Tibial nerve (tissue), 4 donors: ENCODE measurements at regions not wholly inside any gene's neighbourhood (a gene's known extent, or its start where the extent isn't known, plus 50 kb on each side); places are given as distances from the start of the nearest gene placed in this dataset.
"Not testable (repeated sequence)": the region's sequence is repeated elsewhere in the genome, so short reads cannot be mapped to it uniquely, and the experiment has no call there.

Source experiments
- DNase-seq, 2 donors: peaks; one replicate each; pipeline ENCODE4 v3.0.0-alpha.2; 2019; ENCODE audit warnings: low spot score in 2 of 2
- H3K27ac ChIP-seq, 4 donors: fragments of 200-600 bp; sonication (generic) in 3 of 4; one replicate each; pipeline ENCODE4 v1.5.1; 2017 to 2019; ENCODE audit warnings: mild to moderate bottlenecking in 1 of 4
- H3K27me3 ChIP-seq, 2 donors: fragments of 200-600 bp; sonication (generic) in 1 of 2; one replicate each; pipeline versions ENCODE4 v1.5.1 to v1.6.0; 2017 to 2019
- H3K36me3 ChIP-seq, 3 donors: fragments of 200-600 bp; sonication (generic); one replicate each; pipeline ENCODE4 v1.5.1; 2018 to 2019
- H3K4me1 ChIP-seq, 4 donors: fragments of 200-600 bp; sonication (generic) in 3 of 4; one replicate each; pipeline ENCODE4 v1.5.1; 2017 to 2019
- H3K4me3 ChIP-seq, 4 donors: fragments of 200-600 bp; sonication (generic) in 3 of 4; one replicate each; pipeline ENCODE4 v1.5.1; 2017 to 2019; ENCODE audit warnings: mild to moderate bottlenecking in 1 of 4, moderate library complexity in 1 of 4
- H3K9me3 ChIP-seq, 4 donors: fragments of 200-600 bp; sonication (generic) in 3 of 4; one replicate each; pipeline ENCODE4 v1.5.1; 2017 to 2019
- EP300 ChIP-seq, 2 donors: sonication (generic); formaldehyde crosslinking; IDR thresholded peaks; one replicate each; pipeline ENCODE4 v1.6.1; 2017; ENCODE audit warnings: antibody characterized with exemption in 2 of 2, mild to moderate bottlenecking in 1 of 2
- POLR2A ChIP-seq, 2 donors: fragments of 450-650 bp; IDR thresholded peaks; one replicate each; pipeline ENCODE4 v1.6.1; 2017; ENCODE audit warnings: antibody characterized with exemption in 2 of 2, mild to moderate bottlenecking in 2 of 2, moderate library complexity in 2 of 2
- WGBS, 2 donors: methylation state at CpG; one replicate each; pipeline ENCODE4 v1.1.5; 2018; 5-methylcytosine and 5-hydroxymethylcytosine counted together
- TF ChIP-seq, protein P1 (sequence below), 5 experiments: fragments of 200-600 bp in 3 of 5; fragments of 450-650 bp in 2 of 5; sonication (generic) in 3 of 5; IDR thresholded peaks; one replicate each; pipeline ENCODE4 v1.5.1; 2016 to 2019; ENCODE audit warnings: antibody characterized with exemption in 5 of 5, mild to moderate bottlenecking in 3 of 5, moderate library complexity in 2 of 5

DNA sequence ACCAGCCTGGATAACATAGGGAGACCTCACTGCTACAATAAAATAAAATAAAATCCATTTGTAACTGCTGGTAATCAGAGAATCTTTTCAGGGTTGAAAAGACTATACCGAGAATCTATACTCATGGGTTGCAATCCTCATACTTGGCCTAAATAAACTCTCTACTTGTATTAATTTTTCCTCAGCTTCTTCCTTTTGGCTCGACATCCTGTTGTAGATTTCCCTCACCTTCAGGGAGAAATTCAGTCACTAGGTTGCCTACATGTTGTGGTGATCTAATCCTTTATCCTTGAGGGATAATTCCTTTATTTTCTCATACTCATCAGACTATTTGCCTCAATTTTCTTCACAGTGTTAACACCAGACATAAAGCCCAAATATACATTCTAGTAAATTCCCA, 1093.4 kb downstream of the SORCS3 start:
- H3K36me3 ChIP-seq: no peaks in the 10 kb centered on the region
- no peak overlapping the region for H3K4me3 ChIP-seq
- peaks cover 0 to 6% (median 0%) of the 10 kb centered on the region in 4 donors for H3K9me3 ChIP-seq
- WGBS, 2 donors: 52 to 60% methylated on average over 2 of the region's 2 CpGs
- H3K27me3 ChIP-seq: no peaks in the 10 kb centered on the region
- TF ChIP-seq, protein P1, sequence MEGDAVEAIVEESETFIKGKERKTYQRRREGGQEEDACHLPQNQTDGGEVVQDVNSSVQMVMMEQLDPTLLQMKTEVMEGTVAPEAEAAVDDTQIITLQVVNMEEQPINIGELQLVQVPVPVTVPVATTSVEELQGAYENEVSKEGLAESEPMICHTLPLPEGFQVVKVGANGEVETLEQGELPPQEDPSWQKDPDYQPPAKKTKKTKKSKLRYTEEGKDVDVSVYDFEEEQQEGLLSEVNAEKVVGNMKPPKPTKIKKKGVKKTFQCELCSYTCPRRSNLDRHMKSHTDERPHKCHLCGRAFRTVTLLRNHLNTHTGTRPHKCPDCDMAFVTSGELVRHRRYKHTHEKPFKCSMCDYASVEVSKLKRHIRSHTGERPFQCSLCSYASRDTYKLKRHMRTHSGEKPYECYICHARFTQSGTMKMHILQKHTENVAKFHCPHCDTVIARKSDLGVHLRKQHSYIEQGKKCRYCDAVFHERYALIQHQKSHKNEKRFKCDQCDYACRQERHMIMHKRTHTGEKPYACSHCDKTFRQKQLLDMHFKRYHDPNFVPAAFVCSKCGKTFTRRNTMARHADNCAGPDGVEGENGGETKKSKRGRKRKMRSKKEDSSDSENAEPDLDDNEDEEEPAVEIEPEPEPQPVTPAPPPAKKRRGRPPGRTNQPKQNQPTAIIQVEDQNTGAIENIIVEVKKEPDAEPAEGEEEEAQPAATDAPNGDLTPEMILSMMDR (IDR thresholded peaks at IDR 0.05): no peak
- TF ChIP-seq POLR2A (IDR thresholded peaks at IDR 0.05): no peak
- TF ChIP-seq EP300 (IDR thresholded peaks at IDR 0.05): no peak
- H3K27ac ChIP-seq: no peak overlapping the region
- no peaks in the 10 kb centered on the region for H3K4me1 ChIP-seq
- no peak for DNase-seq

DNA sequence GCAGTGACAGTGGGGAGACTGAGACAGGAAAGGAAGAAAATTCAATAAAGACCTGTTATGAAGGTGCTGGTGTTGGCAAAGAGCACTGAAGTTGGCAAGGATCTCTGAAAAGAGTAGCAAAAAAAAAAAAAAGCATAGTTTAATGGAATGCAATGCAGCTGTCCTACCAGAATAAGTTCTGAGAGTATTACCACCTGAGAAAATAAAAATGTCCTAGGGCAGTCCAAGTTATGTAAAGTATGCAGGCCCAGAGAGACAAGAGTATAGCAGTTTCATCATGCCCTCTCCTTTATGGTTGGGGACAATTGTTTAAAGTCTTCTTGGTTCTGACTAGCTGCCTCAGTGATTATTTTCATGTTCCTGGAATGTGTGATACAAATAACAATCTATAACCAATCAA, 1092.8 kb downstream of the SORCS3 start:
- Histone ChIP-seq H3K36me3 (no peaks in the 10 kb centered on the region), H3K27me3 (no peaks in the 10 kb centered on the region), H3K27ac (no peak overlapping the region), H3K4me1 (no peaks in the 10 kb centered on the region), H3K9me3 (peaks cover 0 to 6% (median 0%) of the 10 kb centered on the region in 4 donors), H3K4me3 (no peak overlapping the region)
- TF ChIP-seq POLR2A (IDR thresholded peaks at IDR 0.05): no peak
- TF ChIP-seq, protein P1 (IDR thresholded peaks at IDR 0.05): no peak
- no peak for TF ChIP-seq EP300 (IDR thresholded peaks at IDR 0.05)
- no peak for DNase-seq

DNA sequence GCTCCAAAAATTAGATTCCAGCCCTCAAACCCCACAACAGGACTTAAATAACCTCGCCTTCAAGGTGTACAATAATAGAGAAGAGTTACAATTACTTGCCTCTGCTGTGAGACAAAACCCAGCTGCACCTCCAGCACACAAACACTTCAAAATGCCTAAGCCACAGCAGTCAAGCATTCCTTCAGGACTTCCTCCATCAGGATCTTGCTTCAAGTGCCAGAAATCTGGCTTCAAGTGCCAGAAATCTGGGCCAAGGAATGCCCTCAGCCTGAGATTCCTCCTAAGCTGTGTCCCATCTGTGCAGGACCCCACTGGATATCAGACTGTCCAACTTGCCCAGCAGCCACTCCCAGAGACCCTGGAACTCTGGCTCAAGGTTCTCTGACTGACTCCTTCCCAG, 1088.3 kb downstream of the SORCS3 start:
- no peak overlapping the region for H3K27ac ChIP-seq
- H3K36me3 ChIP-seq: no peaks in the 10 kb centered on the region
- no peaks in the 10 kb centered on the region for H3K9me3 ChIP-seq
- no peaks in the 10 kb centered on the region for H3K4me1 ChIP-seq
- no peaks in the 10 kb centered on the region for H3K27me3 ChIP-seq
- no peak overlapping the region for H3K4me3 ChIP-seq
- WGBS, 2 donors: 56 to 63% methylated on average over 1 of the region's 1 CpG
- no peak for DNase-seq
- TF ChIP-seq POLR2A (IDR thresholded peaks at IDR 0.05) (no peak), EP300 (IDR thresholded peaks at IDR 0.05) (no peak)
- TF ChIP-seq, protein P1 (IDR thresholded peaks at IDR 0.05): no peak

DNA sequence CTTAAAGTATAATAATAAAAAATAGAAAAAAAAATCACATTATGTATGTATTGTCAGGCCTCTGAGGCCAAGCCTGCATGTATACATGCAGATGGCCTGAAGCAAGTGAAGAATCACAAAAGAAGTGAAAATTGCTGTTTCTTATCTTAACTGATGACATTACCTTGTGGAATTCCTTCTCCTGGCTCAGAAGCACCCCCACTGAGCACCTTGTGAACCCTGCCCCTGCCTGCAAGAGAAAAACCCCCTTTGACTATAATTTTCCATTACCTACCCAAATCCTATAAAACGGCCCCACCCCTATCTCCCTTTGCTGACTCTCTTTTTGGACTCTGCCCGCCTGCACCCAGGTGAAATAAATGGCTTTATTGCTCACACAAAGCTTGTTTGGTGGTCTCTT, 1086.5 kb downstream of the SORCS3 start:
- not testable (repeated sequence) for H3K4me3 ChIP-seq, H3K27me3 ChIP-seq, H3K9me3 ChIP-seq, H3K27ac ChIP-seq, DNase-seq, H3K4me1 ChIP-seq, H3K36me3 ChIP-seq
- 57 to 69% methylated on average over 2 of the region's 2 CpGs for WGBS, 2 donors

DNA sequence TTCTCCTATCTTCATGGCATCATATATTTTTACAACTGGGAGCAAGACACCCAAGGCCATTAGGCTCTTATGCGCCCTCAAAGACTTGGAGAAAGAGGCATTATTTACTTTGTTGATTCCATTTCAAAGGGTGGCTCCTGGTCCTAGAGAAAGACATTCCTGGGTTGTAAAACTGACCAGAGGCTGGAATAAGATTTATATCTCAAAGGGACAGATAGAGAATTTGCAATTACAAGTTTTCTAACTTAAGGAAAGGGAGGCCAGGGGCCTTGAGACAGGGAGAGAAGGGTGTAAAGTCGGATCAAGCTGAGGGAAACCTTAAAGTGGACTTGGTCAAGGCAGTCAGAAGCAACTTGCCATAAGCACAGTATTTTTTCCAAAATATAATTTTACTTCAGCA, 1086.0 kb downstream of the SORCS3 start:
- DNase-seq: no peak
- TF ChIP-seq, protein P1 (IDR thresholded peaks at IDR 0.05): no peak
- no peak for TF ChIP-seq EP300 (IDR thresholded peaks at IDR 0.05)
- TF ChIP-seq POLR2A (IDR thresholded peaks at IDR 0.05): no peak
- Histone ChIP-seq H3K27me3 (no peaks in the 10 kb centered on the region), H3K9me3 (no peaks in the 10 kb centered on the region), H3K27ac (no peak overlapping the region), H3K4me3 (no peak overlapping the region), H3K36me3 (no peaks in the 10 kb centered on the region), H3K4me1 (no peaks in the 10 kb centered on the region)
- WGBS, 2 donors: 43 to 49% methylated on average over 2 of the region's 2 CpGs

DNA sequence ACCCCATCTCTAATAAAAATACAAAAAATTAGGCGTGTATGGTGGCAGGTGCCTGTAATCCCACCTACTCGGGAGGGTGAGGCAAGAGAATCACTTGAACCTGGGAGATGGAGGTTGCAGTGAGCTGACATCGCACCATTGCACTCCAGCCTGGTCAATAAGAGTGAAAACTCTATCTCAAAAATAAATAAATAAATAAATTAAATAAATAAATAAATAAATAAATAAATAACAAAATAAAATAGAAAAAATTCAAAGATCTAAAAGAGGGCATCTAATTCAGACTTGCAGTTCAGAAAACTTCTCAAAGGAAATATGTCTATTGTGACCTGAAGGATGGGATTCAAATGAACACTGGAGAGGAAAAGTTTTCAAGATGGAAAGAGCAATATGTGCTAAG, 1085.1 kb downstream of the SORCS3 start:
- no peak overlapping the region for H3K27ac ChIP-seq
- 86 to 93% methylated on average over 3 of the region's 3 CpGs for WGBS, 2 donors
- TF ChIP-seq EP300 (IDR thresholded peaks at IDR 0.05): no peak
- TF ChIP-seq, protein P1 (IDR thresholded peaks at IDR 0.05): no peak
- TF ChIP-seq POLR2A (IDR thresholded peaks at IDR 0.05): no peak
- no peaks in the 10 kb centered on the region for H3K27me3 ChIP-seq
- no peaks in the 10 kb centered on the region for H3K9me3 ChIP-seq
- H3K4me1 ChIP-seq: no peaks in the 10 kb centered on the region
- H3K36me3 ChIP-seq: no peaks in the 10 kb centered on the region
- H3K4me3 ChIP-seq: no peak overlapping the region
- no peak for DNase-seq
